Mucosa of gallbladder (tissue), 1 donor: ENCODE measurements at regions not wholly inside any gene's neighbourhood (a gene's known extent, or its start where the extent isn't known, plus 50 kb on each side); places are given as distances from the start of the nearest gene placed in this dataset.
"Not testable (repeated sequence)": the region's sequence is repeated elsewhere in the genome, so short reads cannot be mapped to it uniquely, and the experiment has no call there.

ENCODE experiments used
- DNase-seq: peaks from one replicate; pipeline ENCODE4 v3.0.0-alpha.2; 2020; ENCODE audit warnings: low spot score
- donor health status: DM: no; HTN: no; CAD: no.

DNA sequence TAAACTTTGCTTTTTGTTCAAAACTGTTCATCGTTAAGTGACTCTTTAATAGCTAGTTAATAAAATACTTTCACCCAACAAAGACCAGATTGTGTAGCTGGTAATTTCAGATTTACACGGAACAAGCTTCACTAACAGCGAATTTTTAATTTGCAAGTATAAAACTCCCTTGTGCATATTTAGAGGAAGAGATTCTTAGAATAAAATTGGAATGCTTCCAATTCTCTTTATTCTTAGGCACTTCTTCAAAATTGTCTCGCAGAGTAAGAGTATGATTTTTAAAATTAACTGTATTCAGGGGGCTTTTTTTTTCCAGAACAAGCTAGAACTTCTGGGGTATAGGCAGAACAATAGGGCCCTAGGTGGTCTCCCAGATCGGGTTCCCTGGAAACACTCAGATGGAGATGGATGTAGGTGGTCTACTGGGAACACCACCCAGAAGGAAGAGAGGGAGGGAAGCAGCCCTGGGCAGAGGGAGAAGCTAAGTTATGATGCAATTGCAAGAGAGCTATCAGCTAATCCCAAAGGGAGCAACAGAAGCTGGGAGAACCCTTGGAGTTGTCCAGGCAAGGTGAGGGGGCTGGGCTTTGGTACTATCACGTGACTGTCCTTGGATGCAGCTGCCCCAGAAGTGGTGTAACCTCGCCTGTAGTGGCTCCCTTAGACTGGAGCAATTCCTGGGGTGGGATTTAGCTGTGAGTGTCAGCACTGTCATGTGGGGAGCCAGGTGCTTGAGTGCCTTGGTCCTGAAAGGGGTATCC lies 151.7 kb upstream of the ASB18 start:
- no peak for DNase-seq

DNA sequence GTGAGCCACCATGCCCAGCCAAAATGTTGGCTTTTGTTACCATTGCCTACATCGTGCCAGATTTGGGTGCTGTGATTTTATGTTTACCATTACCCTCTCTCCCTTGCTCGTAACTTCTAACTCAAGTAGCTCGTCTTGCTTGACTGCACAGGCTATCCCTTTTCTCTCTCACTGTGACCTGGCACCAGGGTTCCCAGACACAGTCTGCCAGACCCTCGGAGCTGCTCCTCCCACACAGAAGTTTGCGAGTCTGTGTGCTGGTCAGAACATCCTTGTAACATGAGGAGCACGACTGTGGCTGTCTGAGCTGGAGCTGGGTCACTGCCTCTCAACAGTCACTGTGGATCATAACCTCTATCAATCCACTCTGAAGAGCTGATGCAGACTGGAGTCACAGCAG lies 152.5 kb upstream of the ACKR3 start:
- DNase-seq = no peak

DNA sequence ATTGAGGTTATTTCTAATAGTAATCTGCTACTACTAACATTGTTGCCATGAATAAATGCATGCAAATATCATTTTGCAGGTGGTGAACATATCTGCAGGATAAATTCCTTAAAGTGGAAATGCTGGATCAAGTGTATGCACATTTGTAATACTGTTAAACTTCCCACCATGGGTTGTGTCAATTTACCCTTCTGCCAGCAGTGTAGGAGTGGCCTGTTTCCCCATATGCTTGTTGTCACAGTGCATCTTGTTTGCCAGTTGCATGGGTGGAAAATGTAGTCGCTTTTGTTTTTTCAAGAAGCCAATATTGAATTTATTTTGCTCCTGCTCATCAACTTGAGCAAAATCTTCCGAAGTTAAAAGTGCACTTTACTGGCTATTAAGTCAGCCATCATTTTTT lies 139.0 kb upstream of the ACKR3 start:
- DNase-seq = no peak

DNA sequence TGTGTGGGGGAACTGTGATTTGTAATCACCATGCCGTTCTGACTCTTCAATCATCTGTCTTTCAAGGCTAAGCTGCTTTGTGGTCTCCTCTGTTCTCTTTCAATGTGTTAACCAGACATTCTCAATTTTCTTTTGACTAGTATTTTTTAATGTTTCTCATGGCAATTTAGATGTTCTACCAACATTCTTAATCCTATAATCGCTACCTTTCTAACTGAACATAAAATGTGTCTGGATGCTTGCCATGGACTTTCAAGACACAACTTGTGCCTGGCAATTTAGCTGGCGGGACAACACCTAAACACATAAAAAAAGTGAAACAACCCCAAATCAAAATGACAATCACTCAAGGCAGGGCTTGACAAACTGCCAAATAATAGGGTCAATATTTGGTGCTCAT lies 135.0 kb upstream of the ACKR3 start:
- DNase-seq = no peak

DNA sequence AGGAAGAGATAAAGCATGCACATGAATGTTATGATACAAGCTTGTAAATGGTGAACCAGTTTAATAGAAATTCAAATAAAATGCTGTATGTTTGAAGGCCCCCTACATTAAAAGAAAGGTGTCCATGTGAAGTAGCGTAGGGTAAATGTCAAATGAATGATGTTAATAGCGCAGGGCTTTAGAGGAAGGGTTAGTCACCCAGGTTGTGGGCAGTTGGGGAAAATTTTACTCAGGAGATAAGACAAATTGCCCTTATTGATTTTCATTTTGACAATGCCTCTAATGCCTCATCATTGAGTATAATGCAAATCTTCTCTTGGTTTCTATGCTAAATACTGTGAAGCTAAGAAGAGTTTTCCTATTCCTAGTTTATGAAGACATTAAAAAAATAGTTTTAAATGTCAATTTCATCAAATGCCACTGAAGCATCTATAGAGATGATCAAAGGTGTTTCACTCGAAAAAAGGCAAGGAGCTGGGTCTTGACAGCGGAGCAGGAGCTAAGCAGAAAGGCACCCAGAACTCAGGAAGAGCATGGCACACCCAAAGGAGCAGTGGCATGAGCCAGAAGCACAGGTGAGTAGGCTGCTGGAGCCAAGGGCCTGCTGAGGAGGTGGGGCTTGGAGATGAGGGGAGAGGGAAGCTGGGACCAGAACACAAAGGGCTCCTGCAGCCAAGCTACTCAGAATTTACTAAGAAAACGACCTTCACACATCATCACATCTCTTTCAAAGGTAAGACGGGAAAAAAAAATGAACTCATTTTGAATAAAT lies 129.3 kb upstream of the ACKR3 start:
- no peak for DNase-seq

DNA sequence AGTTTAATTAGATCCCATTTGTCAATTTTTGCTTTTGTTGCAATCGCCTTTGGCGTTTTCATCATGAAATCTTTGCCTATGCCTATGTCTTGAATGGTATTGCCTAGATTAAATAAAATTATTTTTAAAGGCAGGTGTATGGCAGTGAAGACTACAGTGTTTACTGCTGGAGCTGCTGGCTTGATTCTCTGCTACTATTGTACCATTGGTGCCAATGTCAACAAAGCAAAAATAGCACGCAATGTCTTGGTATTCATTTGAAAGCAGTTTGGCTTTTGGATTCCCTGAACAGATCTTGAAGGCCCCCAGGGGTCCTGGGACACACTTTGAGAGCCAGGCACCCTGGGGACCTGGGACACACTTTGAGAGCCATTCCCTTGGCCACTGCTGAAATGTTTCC lies 125.4 kb upstream of the ACKR3 start:
- no peak for DNase-seq

DNA sequence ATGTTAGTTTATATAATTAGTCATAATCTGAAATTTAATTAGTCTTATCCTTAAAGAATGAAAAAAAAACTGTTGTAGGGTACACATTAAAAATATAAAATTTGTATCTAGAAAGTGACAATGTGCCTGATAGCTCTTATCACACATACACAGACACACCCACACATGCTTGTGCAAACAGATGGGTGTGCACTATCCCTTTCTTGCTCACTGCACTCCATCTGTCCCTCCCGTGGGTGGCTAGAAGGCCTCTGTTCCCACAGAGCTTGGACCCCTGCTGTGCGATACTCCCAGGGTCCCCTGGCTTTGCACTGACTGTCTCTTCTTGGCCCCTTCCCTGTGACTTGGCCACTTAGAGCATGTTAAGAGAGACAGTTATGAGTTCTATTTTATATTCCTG lies 123.9 kb upstream of the ACKR3 start:
- no peak for DNase-seq

DNA sequence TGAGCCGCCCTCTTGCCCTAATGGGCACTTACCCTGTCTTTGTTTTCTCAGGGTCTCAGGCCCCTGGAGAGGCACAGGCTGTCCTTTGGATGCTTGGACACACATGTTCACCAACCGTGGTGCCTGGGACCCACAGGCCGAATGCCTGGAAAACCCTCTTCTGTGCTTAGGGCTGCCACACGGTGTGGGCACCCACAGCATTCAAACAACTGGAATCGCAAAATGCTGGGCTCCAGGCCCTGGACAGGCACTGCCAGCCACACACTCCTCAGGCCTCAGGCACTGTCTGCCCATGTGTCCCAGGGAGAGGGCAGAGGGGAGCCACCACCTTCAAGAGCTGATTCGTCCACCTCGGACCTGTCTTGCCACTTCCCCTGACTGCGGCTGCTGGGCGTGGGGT lies 123.1 kb upstream of the ACKR3 start:
- DNase-seq = no peak

DNA sequence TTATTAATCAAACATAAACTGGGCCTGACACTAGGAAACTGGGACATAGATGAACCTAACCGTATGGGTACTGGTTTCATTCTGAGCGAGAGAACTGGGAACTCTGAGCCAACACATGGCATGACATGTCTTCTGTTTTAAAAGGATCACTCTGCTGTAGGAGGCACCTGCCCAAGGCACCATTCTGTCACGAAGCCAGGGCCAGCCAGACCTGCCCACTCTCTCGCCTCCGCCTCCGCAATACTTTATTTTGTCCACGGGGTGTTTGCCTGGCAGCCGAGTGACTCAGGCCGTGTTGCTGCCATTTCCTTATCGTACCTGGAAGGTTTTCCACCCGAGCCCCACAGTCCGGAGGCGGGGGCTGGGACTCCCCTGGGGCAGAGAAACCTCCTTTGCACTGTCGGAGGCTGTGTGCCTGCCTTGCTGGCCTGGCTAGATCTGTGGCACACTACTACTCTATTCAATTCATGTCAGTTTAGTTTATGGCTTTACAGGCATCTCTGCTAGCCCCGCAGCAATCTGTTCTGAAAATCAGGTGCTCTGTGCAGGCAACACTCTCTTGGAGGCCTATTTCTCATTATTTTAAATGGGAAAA lies 120.4 kb upstream of the ACKR3 start:
- DNase-seq = no peak

DNA sequence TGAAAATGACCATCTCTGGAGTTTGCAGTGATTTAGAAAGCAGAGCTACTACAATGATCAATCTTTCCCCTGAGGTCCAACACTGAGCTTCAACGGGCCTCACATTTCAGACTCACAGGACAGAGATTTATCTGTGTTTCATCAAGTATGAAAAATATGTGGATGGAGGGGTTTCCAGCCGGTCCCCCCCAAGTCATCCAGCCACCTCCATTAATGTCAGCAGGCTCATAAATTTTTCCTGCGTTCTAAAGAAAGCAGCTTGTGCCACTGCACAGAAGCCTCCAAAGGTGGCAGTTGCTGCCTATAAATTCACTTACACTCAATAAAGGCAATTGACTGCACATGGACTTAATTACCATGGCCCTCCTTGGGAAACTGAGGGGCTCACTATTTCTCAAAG lies 117.4 kb upstream of the ACKR3 start:
- DNase-seq = no peak

DNA sequence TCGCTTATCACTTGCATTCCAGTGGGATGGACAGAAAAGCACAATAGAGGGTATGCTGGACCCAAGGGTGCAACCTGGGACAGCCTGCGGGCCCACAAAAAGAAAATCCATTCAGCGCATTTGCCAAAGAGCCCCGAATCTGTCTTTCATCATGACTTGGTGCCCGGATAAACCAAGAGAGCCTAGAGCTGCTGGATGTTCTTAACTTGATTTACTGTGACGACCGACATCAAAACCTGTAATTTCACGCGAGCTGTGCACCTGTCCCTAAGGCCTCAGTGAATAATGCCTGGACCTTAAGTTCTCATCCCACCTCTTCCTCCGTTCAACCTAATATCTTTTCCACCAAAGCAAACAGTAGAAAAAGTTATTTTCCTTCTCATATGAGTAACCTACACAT lies 115.5 kb upstream of the ACKR3 start:
- no peak for DNase-seq

DNA sequence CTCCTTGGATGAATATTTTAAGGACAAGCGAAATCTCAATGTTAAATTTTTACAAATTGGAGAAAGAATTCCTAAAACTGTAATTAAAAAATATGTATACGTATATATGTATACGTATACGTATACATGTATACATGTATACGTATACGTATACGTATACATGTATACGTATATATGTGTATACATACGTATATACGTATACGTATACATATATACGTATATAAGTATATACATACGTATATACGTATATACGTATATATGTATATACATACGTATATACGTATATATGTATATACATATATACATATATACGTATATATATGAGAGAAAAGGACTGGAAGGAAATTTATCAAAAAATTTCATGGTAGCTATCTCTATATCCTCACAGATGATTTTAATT lies 110.2 kb upstream of the ACKR3 start:
- no peak for DNase-seq

DNA sequence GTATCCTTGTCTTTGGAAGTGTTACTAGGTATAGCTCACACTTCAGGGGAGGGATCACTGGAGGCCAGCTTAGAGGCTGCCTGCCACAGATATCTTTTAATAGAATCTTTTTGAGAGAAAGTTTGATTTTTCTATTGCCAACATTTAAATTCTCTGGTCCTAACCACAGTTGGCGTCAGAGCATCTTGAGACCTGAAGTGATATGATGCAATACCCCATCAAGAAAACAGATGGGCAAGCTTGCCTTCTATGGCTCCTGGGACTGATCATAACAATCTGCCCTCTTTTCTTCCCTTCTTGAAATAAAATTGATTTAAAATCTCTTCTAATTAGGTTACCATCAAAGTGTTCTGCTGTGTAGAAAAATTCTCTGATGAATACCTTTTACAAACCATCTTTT lies 105.5 kb upstream of the ACKR3 start:
- no peak for DNase-seq

DNA sequence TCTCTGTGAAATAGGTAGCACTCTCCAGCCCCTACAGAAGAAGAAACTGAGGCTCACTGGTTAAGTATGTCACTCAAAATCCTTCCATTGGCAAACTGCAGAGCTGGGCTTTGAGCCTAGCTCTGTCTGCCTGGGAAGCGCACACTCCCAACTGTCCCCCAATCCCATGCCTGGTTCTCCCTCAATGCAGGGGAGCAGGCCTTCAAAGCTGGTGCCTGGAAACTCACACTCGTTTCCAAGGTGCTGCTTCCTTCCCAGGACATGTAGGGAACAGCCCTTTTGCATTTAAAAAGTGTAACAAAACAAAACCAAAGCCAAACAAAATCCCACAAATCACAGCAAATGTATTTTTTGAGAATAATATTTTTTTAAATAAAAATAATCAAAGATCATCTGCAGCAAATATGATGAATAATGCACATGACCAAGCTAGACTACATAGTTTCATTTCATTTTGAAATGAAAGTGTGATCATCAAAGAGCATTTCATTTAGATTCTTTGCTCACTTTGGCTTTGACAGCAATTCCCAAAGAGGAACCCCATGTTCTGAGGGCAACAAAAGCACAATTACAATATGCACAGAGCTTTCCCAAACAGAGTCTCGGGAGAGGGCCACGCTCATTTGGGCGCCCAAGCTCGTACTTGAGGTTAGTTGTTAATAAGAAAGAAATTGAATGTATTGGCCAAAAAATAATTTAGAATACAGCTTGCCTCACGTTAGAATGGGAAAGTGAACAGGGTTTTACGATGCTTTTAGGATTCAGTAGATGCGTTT lies 96.7 kb upstream of the ACKR3 start:
- no peak for DNase-seq

DNA sequence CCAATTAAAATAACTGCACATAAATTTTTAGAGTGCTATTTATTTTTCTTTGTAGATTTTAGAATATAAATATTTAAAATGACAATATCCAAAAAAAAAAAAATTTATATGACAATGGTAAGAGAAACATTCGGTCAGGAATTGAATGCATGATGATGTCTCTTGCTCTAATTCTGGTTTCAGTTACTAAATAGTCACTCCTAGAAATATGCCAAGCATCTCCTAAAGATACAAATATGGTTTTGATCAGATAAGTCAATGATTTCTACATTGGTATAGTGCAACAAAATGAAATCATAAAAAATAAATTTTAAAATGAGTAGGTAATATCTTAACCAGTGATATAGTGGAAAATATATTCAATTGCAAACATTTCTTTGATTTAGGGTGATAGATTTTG lies 95.9 kb upstream of the ACKR3 start:
- no peak for DNase-seq

DNA sequence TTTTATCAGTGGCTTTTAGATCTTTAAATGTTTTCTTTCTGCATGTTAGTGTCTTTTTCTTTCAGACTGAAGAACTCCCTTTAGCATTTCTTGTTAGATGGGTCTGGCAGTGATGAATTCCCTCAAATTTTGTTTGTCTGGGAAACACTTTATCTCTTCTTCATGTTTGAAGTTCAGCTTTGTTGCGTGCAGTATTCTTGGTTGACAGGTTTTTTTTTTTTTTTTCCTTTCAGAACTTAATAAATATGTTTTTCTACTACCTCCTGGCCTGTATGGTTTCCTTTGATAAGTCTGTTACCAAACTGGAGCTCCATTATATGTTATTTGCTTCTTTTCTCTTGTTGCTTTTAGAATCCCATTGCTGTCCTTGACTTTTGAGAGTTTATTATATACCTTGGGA lies 89.8 kb upstream of the ACKR3 start:
- no peak for DNase-seq

DNA sequence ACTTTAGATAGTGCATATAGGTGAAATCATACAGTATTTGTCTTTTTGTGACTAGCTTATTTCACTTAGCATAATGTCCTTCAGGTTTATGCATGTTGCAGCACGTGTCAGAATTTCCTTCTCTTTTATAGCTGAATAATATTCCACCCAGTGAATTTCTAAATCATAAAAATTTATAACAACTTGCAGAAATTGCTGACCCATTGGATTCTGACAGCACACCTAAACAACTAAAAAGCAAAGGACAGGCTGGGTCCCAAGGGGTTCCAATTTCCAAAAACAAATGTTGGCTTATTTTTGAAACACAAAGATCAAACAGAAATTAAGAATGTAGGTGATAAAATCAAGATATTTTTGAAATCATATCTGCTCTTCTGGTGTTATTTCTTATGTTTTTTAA lies 86.5 kb upstream of the ACKR3 start:
- no peak for DNase-seq

DNA sequence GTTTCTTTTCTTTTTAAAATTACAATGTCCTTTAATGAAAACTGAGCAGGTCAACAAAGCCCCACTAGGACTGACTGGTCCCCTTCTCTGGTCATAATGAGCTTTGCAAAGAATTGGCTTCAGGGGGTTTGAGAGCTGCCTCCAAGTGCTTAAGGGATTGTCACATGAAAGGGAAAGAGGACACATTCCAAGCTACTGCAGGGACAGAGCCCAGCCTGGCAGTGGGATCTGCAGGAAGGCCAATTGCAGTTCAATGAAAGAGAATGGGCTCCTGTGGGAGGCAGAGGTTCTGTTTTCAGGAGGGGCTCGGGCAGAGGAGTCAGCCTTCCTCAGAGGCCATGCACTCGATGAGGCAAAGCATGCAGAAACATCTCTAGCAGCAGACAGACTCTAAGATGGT lies 84.1 kb upstream of the ACKR3 start:
- no peak for DNase-seq

DNA sequence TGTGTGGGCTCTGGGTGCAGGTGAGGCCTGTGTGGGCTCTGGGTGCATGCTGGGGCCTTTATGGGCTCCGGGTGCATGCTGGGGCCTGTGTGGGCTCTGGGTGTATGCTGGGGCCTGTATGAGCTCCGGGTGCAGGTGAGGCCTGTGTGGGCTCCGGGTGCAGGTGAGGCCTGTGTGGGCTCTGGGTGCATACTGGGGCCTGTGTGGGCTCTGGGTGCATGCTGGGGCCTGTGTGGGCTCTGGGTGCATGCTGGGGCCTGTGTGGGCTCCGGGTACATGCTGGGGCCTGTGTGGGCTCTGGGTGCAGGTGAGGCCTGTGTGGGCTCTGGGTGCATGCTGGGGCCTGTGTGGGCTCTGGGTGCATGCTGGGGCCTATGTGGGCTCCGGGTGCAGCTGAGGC lies 80.5 kb upstream of the ACKR3 start:
- not testable (repeated sequence) for DNase-seq

DNA sequence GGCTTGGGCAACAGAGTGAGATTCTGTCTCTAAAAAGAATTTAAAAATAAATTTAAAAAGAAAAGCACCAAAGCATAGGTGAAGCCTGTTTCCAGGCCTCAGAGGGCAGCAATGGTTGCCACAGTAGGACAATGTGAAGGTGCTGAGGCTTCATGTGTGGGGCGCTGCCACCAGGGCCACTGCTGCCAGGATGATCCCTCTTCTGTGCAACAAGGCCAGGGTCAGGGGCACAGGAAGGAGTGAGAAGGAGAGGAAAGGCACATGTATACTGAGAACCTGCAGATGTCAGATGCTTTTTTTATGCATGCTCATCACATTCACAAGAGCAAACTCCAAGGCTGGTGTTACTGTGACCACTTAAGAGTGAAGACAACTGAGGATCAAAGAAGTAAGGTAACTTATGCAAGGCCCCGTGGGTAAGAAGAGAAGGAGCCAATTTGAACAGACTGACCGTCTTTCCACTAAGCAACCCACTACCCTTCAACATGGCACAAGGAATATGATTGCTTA lies 79.7 kb upstream of the ACKR3 start:
- no peak for DNase-seq

DNA sequence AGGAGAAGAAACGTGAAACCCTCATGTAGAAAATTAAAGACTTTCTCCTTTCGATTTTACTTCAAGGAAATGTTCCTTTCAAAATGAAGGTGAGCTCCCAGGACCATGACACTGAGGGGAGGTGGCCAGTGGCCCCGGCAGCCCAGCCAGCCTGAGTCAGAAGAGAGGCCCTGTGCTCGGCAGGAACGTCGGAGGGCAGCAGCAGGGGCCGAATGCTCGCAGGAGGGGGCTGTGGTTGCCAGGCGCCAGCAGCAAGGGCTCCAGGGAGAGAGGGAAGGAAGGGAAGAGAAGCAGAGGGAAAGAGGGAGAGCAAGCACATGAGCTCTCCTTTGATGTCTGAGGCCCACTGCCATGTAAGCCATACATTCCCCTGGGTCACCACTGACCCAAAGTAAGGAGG lies 73.3 kb upstream of the ACKR3 start:
- no peak for DNase-seq

DNA sequence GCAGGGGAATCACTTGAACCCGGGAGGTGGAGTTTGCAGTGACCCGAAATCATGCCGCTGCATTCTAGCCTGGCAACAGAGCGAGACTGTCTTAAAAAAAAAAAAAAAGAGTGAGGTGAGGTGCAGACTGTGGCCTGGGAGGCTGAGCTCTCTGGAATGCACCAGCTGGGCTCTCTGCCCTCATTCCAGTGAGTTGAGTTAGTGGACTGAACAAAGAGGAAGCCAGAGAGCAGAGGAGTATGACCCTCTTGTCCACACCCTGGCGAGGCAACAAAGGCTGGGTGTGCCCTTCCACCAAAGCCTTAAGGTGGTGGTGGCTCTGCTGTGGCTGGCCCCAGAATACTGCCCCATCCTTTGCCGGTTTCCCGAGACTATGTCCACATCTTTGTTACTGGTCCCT lies 71.3 kb upstream of the ACKR3 start:
- DNase-seq = peak; percentile 26
